ENCODE measurements at regions not wholly inside any gene's neighbourhood (a gene's known extent, or its start where the extent isn't known, plus 50 kb on each side); places are given as distances from the start of the nearest gene placed in this dataset.
"Not testable (repeated sequence)": the region's sequence is repeated elsewhere in the genome, so short reads cannot be mapped to it uniquely, and the experiment has no call there.

GRCh38 chr14:39722547-39723273, 290.5 kb upstream of the FBXO33 start:
- DNase-seq, result no peak

GRCh38 chr14:39716987-39717570, 284.8 kb upstream of the FBXO33 start:
- no peak for DNase-seq

GRCh38 chr14:39712293-39712999, 280.2 kb upstream of the FBXO33 start:
- DNase-seq, result no peak

- DNase-seq, result no peak
These were observed 272.4 kb upstream of the FBXO33 start for GRCh38 chr14:39704594-39704993.

- DNase-seq, result no peak
These were observed 262.1 kb upstream of the FBXO33 start for GRCh38 chr14:39694341-39694740.

GRCh38 chr14:39683691-39684260, 251.5 kb upstream of the FBXO33 start:
- DNase-seq, result no peak

- DNase-seq, result no peak
These were observed 250.3 kb upstream of the FBXO33 start for GRCh38 chr14:39682582-39682981.

- DNase-seq, result no peak
These were observed 249.7 kb upstream of the FBXO33 start for GRCh38 chr14:39681782-39682399.

- no peak for DNase-seq
These were observed 248.5 kb upstream of the FBXO33 start for GRCh38 chr14:39680777-39681176.

GRCh38 chr14:39673734-39674133, 241.5 kb upstream of the FBXO33 start:
- no peak for DNase-seq

GRCh38 chr14:39673270-39673711, 241.1 kb upstream of the FBXO33 start:
- DNase-seq, result no peak

GRCh38 chr14:39668449-39668848, 236.2 kb upstream of the FBXO33 start:
- no peak for DNase-seq

GRCh38 chr14:39666386-39666785, 234.2 kb upstream of the FBXO33 start:
- DNase-seq, result no peak

- no peak for DNase-seq
These were observed 232.8 kb upstream of the FBXO33 start for GRCh38 chr14:39665075-39665475.

- no peak for DNase-seq
These were observed 232.4 kb upstream of the FBXO33 start for GRCh38 chr14:39664646-39665045.

- DNase-seq, result no peak
These were observed 209.0 kb upstream of the FBXO33 start for GRCh38 chr14:39641224-39641623.

GRCh38 chr14:39639009-39639408, 206.8 kb upstream of the FBXO33 start:
- not testable (repeated sequence) for DNase-seq

GRCh38 chr14:39628087-39628486, 195.9 kb upstream of the FBXO33 start:
- no peak for DNase-seq

- DNase-seq, result no peak
These were observed 194.7 kb upstream of the FBXO33 start for GRCh38 chr14:39626589-39627576.

GRCh38 chr14:39621678-39622077, 189.4 kb upstream of the FBXO33 start:
- no peak for DNase-seq

GRCh38 chr14:39621223-39621622, 189.0 kb upstream of the FBXO33 start:
- DNase-seq, result no peak

- no peak for DNase-seq
These were observed 185.3 kb upstream of the FBXO33 start for GRCh38 chr14:39617537-39617936.

Data from NCI-H2171 treated with DMSO at 0.1 percent for 48 hours (cell line).